ENCODE measurements at regions not wholly inside any gene's neighbourhood (a gene's known extent, or its start where the extent isn't known, plus 50 kb on each side); places are given as distances from the start of the nearest gene placed in this dataset.

DNA sequence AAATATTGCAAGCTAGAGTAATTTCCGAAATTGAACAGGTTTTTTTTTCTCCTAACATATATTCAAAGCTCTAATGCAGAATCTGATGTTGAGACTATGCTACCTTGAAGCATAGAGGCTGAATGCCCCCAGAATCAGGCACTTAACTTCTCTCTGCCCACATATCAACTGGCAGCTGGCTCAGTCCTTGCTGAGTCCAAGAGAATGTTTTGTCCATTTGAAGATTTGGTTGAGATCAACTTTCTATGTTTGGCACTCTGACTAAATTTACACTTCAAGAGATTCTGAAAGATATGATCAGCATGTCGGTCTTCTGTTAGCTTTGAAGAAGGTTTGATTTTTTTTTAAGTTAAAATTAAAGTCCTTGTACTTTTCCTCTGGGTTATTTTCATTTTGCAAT, 1298.1 kb downstream of the EPHA7 start:
- no peak overlapping the region for H3K4me3 ChIP-seq
- DNase-seq (ENCODE audit: low spot score) = no peak
- TF ChIP-seq, protein P1, sequence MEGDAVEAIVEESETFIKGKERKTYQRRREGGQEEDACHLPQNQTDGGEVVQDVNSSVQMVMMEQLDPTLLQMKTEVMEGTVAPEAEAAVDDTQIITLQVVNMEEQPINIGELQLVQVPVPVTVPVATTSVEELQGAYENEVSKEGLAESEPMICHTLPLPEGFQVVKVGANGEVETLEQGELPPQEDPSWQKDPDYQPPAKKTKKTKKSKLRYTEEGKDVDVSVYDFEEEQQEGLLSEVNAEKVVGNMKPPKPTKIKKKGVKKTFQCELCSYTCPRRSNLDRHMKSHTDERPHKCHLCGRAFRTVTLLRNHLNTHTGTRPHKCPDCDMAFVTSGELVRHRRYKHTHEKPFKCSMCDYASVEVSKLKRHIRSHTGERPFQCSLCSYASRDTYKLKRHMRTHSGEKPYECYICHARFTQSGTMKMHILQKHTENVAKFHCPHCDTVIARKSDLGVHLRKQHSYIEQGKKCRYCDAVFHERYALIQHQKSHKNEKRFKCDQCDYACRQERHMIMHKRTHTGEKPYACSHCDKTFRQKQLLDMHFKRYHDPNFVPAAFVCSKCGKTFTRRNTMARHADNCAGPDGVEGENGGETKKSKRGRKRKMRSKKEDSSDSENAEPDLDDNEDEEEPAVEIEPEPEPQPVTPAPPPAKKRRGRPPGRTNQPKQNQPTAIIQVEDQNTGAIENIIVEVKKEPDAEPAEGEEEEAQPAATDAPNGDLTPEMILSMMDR (IDR thresholded peaks at IDR 0.05) = no peak
- H3K27ac ChIP-seq = no peak overlapping the region

DNA sequence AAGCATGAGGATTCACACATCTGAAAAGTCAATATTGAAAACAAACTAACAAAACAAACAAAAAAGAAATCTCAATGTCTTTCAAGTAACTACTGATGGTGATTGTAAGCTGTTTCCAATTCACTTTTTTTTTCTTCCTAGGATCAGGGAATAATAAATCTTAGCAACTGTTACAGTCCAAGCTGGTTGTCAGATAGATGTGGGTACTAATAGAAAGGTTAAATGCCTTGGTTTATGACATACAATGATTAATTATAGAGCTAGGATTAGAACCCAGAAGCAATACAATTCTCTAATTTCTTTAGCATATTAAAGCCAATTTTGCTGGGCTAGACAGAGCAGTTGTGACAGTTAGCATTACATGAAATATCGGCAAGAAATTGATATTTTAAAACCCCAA, 1301.6 kb downstream of the EPHA7 start:
- TF ChIP-seq, protein P1 (IDR thresholded peaks at IDR 0.05) = no peak
- H3K27ac ChIP-seq = no peak overlapping the region
- DNase-seq (ENCODE audit: low spot score) = no peak
- H3K4me3 ChIP-seq = no peak overlapping the region

DNA sequence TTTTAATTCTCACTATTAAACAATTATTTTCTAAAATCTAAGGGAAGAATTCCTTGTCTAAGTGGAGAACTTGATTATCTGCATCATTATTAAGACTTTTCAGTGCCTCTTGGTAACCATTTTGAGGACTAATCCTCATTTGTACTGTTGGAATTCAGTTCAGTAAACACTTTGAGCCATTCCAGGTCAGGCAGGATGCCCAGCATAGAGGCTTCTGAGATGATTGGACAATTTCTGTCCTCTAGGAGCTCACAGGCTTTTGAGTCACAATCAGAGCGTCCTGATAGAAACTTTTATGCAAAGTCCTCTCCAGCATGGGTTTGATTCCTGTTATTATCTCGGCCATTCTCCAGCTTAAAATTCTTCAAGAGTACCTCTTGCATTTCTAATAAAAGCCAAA, 1304.6 kb downstream of the EPHA7 start:
- no peak for DNase-seq (ENCODE audit: low spot score)
- TF ChIP-seq, protein P1 (IDR thresholded peaks at IDR 0.05) = no peak
- Histone ChIP-seq H3K4me3 (no peak overlapping the region), H3K27ac (no peak overlapping the region)

DNA sequence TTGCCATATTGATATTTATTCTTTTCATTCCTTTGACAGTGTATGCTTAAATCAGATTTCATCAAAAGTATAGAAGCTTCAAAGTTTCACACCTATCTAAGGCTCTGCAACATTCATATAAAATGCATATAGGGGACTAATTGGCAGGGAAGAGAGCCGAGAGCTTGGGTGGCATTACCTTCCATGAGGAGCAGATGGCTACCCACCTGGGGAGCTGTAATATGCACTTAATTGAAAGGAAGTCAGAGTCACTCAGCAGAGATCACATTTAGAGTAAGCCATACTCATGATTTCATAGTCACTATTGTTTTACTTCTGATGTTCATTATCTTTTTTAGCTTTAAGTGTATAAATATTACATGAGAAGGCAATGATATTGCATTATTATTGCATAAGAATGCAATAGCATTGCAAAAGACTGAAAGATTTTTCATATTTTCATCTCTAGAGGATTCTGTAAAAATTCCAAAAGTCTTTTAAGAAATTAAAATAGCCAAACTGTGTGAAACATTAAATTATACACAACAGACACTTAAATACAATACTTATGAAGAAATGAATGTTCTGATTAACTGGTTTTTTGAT, 1305.2 kb downstream of the EPHA7 start:
- Histone ChIP-seq H3K4me3 (no peak overlapping the region), H3K27ac (no peak overlapping the region)
- DNase-seq (ENCODE audit: low spot score) = no peak
- TF ChIP-seq, protein P1 (IDR thresholded peaks at IDR 0.05) = no peak

DNA sequence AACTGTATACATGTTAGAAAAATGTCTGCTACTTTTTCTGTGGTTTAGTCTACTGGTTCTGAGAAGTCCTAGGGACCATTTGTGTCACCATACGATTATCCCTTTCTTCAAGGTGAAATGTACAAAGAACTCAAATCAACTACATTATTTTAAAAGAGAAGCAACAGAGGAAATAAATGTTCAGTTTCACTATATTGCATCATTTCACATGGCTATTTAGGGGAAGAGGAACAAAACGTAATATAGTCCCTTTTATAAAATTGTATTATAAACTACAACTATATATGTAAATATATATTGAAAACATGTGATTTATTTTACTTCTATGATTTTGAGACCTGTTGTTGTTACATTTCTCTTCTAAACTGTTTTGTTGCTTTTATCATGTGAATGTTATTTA, 1308.0 kb downstream of the EPHA7 start:
- no peak overlapping the region for H3K4me3 ChIP-seq
- DNase-seq (ENCODE audit: low spot score) = no peak
- TF ChIP-seq, protein P1 (IDR thresholded peaks at IDR 0.05) = no peak
- H3K27ac ChIP-seq = no peak overlapping the region

DNA sequence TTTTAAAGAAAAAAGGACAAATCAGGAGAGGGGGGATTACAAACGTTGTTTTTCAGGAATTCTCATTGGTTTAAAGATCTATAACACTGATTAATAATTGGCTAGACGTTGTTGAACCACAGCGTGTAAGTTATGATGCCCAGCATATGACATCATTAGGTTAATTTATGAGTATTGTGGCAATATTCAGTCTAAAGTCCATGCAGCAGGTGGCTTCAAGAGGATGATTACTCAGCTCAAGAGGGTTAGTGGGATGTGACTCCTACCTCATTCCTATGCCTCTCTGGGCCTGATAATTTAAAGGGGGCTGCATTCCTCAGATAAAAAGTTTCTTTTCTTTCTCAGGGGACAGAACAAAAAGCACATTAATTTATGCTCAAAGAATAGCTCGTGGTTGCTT, 1309.0 kb downstream of the EPHA7 start:
- TF ChIP-seq, protein P1 (IDR thresholded peaks at IDR 0.05) = no peak
- DNase-seq (ENCODE audit: low spot score) = no peak
- H3K4me3 ChIP-seq = no peak overlapping the region
- H3K27ac ChIP-seq = no peak overlapping the region

DNA sequence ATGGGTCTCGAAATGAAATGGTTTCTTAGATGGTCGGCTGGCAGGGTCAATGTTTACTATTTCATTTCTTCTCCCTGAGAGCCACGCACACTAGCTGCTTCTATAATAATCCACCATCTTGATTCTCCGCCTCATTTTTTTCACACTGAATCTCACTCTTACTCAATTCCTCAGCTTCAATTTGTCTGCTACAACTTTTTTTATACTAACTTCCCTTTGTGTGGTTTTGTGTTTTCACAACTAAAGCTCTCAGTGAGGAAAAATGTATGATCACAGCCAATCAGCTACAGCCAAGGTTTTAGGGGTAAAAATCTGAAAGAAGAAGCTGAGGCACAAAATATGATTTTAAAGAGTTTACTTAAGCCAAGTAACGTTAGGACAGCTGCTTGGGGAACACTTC, 1309.4 kb downstream of the EPHA7 start:
- no peak for DNase-seq (ENCODE audit: low spot score)
- H3K4me3 ChIP-seq = no peak overlapping the region
- H3K27ac ChIP-seq = no peak overlapping the region
- TF ChIP-seq, protein P1 (IDR thresholded peaks at IDR 0.05) = no peak
